ENCODE measurements at regions not wholly inside any gene's neighbourhood (a gene's known extent, or its start where the extent isn't known, plus 50 kb on each side); places are given as distances from the start of the nearest gene placed in this dataset.
"Not testable (repeated sequence)": the region's sequence is repeated elsewhere in the genome, so short reads cannot be mapped to it uniquely, and the experiment has no call there.

- DNase-seq (ENCODE audit: low read depth in 2 of 2) = no peak
Observed at GRCh38 chr2:34734662-34735061, 1135.6 kb upstream of the FAM98A start.

DNA sequence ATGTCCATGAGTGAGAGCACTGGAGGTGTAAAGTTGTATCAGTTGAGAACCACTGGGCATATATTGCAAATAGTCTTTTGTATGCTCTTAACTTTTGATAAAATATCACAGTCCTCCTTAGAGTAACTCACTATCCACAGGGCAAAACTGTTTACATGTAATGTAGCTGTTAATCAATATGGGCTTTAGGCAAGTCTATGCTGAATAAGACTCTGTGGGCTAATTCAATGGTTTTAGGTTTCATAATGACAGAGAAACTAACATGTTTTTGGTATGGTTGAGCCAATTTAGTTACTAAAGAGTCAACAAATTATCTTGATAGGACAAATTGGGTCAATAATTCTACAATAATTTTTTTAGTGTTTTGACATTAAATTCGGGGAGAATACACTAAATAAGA, 1134.9 kb upstream of the FAM98A start:
- no peak for DNase-seq (ENCODE audit: low read depth in 2 of 2)

- DNase-seq (ENCODE audit: low read depth in 2 of 2) = no peak
Observed at GRCh38 chr2:34731292-34731691, 1132.2 kb upstream of the FAM98A start.

GRCh38 chr2:34729845-34730244, 1130.7 kb upstream of the FAM98A start:
- DNase-seq (ENCODE audit: low read depth in 2 of 2) = no peak

DNA sequence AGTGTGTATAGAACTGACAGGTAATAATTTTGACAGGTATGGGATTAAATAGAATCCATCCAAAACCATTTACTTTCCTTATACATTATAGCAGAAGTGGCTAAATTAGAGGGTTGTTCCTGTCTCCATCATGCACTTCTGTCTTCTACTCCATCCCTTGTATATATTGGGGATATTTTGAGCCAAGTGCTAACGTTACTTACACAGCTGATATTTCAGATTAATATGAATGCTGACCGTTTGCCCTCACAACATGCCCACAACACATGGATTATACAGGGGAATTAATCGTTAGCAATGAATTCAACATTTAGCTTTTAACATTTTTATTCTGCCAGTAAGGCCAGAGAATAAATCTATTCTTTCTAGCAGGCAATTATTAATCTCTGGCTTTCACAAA, 1125.0 kb upstream of the FAM98A start:
- DNase-seq (ENCODE audit: low read depth in 2 of 2) = no peak

- DNase-seq (ENCODE audit: low read depth in 2 of 2) = no peak
Observed at GRCh38 chr2:34723683-34724082, 1124.6 kb upstream of the FAM98A start.

DNA sequence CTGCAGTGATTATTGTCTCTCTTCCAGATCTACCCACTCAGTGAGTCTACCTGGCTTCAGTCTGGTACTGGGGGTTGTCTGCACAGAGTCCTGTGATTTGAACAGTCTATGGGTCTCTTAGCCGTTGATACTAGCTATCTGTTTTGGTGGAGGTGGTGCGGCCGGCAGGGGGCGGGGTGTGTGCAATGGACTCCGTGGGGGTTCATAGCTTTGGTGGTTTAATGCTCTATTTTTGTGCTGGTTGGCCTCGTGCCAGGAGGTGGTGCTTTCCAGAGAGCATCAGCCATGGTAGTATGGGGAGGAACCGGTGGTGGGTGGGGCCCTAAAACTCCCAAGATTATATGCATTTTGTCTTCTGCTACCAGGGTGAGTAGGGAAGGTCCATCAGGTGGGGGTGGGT, 1120.1 kb upstream of the FAM98A start:
- no peak for DNase-seq (ENCODE audit: low read depth in 2 of 2)

DNA sequence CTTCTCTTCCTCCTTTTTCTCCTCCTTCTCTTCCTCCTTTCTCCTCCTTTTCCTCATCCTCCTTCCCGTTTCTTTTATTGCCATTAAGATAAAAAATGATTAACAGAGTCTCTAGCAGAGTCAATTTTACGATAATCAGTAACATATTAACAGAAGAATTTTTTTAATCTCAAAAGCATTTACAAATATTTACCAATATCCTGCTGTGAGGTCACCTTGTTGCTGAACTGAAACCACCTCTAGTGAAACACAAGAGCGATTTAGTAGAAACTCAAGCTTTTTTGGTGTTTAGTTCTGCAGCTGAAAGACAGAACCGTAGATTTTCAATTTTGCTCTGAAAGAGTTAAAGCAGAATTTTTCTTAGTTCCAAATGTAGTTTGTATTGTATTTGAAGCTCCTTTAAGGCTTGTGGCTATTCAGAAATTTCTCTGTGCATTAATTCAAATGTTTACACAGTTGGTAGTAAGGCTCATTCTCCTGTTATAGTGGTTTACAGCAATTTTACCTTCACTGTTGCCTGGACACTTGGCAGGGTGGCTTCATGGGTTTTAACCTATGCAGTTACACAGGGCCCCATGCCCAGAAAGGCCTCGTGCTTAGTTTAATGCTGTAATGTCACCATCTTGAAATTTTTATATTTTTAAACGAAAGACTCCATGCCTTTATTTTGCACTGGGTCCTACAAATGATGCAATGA, 1106.6 kb upstream of the FAM98A start:
- DNase-seq (ENCODE audit: low read depth in 2 of 2) = no peak

DNA sequence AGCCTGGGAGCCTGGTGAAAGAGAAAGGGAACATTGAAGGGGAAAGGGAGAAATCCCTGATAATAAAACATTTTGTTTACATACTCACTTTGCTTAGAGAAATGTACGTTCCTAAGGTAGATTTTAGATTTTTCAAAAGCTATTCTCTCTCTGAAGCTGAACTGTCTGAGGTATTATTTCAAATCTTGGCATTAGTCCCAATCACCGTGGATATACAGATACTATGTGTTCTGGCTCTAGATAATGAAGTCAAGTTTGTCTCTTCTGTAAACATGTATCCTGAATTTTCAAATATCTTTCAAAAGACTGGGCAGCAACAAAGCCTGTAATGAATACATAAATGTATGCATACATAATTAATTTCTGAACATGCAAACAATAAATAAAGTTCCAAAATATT, 1104.2 kb upstream of the FAM98A start:
- DNase-seq (ENCODE audit: low read depth in 2 of 2) = no peak

GRCh38 chr2:34702391-34702790, 1103.3 kb upstream of the FAM98A start:
- DNase-seq (ENCODE audit: low read depth in 2 of 2) = not testable (repeated sequence)

GRCh38 chr2:34677591-34677990, 1078.5 kb upstream of the FAM98A start:
- not testable (repeated sequence) for DNase-seq (ENCODE audit: low read depth in 2 of 2)

DNA sequence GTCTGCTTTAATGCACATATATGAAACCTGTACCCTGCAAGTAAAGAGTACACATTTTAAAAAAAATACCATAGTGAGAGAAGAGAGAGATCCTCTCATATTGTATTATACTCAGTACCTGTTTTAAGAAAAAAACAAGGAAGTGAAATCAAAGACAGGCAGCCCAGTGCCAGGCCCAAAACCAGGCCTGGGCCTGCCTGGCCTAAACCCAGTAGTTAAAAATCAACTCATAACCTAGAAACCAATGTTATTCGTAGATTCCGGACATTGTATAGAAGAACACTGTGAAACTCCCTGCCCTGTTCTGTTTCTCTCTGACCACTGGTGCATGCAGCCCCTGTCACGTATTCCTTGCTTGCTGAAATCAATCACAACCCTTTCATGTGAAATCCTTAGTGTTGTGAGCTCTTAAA, 1078.0 kb upstream of the FAM98A start:
- not testable (repeated sequence) for DNase-seq (ENCODE audit: low read depth in 2 of 2)

DNA sequence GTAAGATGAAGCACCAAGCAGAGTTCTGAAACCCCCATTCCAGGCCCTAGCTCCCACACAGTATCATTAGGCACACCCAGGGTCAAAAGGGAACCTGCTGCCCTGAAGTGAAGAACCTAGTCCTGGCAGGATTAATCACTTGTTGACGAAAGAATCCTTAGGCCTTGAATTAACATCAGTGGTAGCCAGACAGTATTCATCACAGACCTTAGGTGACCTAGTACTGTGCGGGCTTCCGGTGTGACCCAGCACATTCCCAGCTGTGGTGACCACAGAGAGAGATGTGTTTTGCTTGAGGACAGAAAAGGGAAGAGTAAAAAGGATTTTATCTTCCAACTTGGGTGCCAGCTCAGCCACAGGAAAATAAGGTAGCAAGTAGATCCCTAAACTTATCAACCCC, 1071.4 kb upstream of the FAM98A start:
- no peak for DNase-seq (ENCODE audit: low read depth in 2 of 2)

DNA sequence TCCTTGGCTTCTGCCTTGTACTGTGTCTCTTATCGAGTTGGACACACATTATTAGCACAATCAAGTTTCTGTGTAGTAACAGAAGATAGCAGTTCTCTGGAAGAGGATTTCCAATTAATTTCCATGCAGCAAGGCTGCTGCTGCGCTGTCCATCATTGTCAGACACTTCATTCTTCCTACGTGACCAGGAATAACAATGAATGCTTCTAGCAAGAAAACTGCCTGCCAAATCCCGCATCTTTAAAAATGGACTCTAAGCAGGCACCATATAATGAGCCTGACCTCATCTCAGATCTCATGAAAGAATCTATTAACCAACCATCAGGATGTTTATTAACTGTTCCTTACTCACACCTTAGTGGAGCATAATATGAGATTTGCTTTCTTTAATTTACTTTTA, 1067.7 kb upstream of the FAM98A start:
- no peak for DNase-seq (ENCODE audit: low read depth in 2 of 2)

DNA sequence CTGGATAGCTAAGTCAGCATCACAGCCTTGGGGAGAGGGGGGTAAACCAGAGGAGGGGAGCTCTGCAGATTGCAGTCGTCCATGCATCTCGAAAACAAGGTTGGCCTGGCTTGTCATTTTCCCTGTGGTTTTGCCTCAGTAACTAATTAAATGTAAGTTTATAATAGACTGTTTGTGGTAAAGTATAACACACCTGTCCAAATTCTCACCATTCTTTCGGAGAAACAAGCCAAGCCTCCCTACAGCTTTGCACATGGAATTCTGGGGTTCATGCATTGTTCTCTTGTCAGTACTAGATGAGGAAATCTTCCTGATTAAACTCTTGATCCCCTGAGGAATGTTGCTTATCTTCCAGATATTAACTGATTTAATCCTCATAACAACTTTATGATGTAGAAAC, 1065.2 kb upstream of the FAM98A start:
- DNase-seq (ENCODE audit: low read depth in 2 of 2) = no peak

DNA sequence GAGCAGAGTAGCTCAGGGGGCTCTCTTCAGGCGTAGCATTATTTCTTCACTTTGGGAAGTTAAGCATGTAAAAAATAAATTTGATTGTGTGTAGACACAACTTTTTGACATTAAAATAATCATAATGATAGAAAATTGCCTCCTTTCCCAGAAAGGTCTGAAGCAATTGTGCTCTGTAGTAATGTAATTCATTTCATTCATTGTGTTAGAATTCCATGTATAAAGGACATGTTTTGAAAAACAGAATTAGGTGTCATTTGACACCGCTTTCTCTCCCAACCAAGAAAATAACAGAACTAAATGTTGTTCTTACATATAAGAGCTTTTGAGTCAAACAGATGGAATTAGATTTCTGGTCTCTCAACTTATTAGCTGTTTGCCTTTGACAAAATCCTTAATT, 1064.2 kb upstream of the FAM98A start:
- no peak for DNase-seq (ENCODE audit: low read depth in 2 of 2)

DNA sequence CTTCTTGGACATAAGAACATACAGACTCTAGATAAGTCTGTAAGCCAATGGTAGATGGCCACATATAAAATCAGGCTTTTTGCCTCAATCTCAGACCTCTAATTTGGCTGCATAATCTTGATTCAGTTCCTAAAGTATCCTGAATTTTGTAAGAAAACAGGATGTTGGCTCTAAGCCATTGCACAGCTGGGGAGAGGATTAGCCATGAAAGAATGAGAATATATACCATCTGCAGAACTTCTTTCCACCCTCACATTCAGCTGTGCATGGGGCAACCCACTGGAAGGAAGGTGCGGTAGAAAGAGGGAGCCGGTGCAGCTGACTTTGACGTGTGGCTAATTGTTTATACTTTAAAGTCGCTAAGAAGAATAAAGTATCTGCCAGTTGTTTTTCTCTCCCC, 1061.6 kb upstream of the FAM98A start:
- DNase-seq (ENCODE audit: low read depth in 2 of 2) = no peak

DNA sequence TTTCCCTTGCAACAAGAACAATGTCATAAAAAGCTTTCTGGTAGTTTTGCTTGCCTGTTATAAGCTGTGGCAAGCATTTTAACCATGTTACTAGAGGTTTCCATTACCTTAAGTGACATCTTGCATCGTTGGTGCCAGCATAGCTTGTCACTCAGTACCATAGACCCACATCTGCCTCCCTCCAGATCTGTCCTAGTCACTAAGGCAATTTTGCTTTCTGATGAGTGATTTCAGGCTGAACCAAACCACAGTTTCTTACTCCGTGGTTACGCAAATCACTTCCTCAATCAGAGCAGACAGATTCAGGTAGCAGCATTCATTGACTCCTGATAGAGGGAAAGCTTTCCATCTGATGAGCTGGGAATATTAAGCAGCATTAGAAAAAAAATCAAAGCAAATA, 1057.5 kb upstream of the FAM98A start:
- DNase-seq (ENCODE audit: low read depth in 2 of 2) = no peak

- peak; percentile 12 to 13 for DNase-seq (ENCODE audit: low read depth in 2 of 2)
Observed at GRCh38 chr2:34652636-34653035, 1053.5 kb upstream of the FAM98A start.

- no peak for DNase-seq (ENCODE audit: low read depth in 2 of 2)
Observed at GRCh38 chr2:34646901-34647300, 1047.8 kb upstream of the FAM98A start.

GRCh38 chr2:34632327-34632726, 1033.2 kb upstream of the FAM98A start:
- DNase-seq (ENCODE audit: low read depth in 2 of 2) = no peak

DNA sequence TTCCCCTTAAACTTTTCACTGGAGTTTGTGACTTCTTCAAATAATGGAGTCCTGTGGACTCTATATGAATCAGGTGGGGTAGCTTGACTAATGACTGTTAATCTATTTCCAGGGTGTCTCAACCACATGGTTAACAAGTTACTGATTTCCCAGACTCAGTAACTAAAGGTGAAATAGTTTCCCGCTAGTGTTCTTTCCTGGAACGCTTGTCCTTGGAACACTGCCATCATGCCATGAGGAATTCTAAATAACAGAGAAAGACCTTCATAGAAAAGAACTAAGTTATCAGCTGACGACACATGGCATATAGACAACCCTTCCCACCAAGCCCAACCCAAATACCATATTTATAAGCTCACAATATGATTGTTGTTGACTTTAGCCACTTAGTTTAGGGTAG, 1027.9 kb upstream of the FAM98A start:
- DNase-seq (ENCODE audit: low read depth in 2 of 2) = no peak

- no peak for DNase-seq (ENCODE audit: low read depth in 2 of 2)
Observed at GRCh38 chr2:34604164-34604563, 1005.1 kb upstream of the FAM98A start.

GRCh38 chr2:34602262-34602661, 1003.2 kb upstream of the FAM98A start:
- DNase-seq (ENCODE audit: low read depth in 2 of 2) = no peak

Measured in lung microvascular endothelial cell (primary cell).